NCI-H226 (cell line): ENCODE measurements at regions not wholly inside any gene's neighbourhood (a gene's known extent, or its start where the extent isn't known, plus 50 kb on each side); places are given as distances from the start of the nearest gene placed in this dataset.
"Not testable (repeated sequence)": the region's sequence is repeated elsewhere in the genome, so short reads cannot be mapped to it uniquely, and the experiment has no call there.

Experiments
- DNase-seq: peaks from one replicate; pipeline ENCODE4 v3.0.0-alpha.2; 2015

GRCh38 chr14:42545636-42546035 is 939.0 kb downstream of the LRFN5 start:
- no peak for DNase-seq

GRCh38 chr14:42541535-42542001 is 934.9 kb downstream of the LRFN5 start:
- DNase-seq: peak; percentile 68

- DNase-seq: no peak
Observed at GRCh38 chr14:42535397-42535796, 928.7 kb downstream of the LRFN5 start.

GRCh38 chr14:42533476-42533875 is 926.8 kb downstream of the LRFN5 start:
- DNase-seq: no peak

GRCh38 chr14:42532194-42532593 is 925.5 kb downstream of the LRFN5 start:
- DNase-seq: no peak

GRCh38 chr14:42527141-42527540 is 920.5 kb downstream of the LRFN5 start:
- DNase-seq: no peak

GRCh38 chr14:42523666-42524065 is 917.0 kb downstream of the LRFN5 start:
- DNase-seq: no peak

GRCh38 chr14:42517806-42518500 is 911.3 kb downstream of the LRFN5 start:
- DNase-seq: no peak

- DNase-seq: no peak
Observed at GRCh38 chr14:42513837-42514236, 907.2 kb downstream of the LRFN5 start.

GRCh38 chr14:42510071-42510470 is 903.4 kb downstream of the LRFN5 start:
- DNase-seq: no peak

- no peak for DNase-seq
Observed at GRCh38 chr14:42508209-42508946, 901.7 kb downstream of the LRFN5 start.

GRCh38 chr14:42504433-42504832 is 897.8 kb downstream of the LRFN5 start:
- no peak for DNase-seq

GRCh38 chr14:42499137-42499536 is 892.5 kb downstream of the LRFN5 start:
- DNase-seq: no peak

GRCh38 chr14:42490536-42490935 is 883.9 kb downstream of the LRFN5 start:
- DNase-seq: peak; percentile 26

- no peak for DNase-seq
Observed at GRCh38 chr14:42488965-42489364, 882.3 kb downstream of the LRFN5 start.

GRCh38 chr14:42482345-42482971 is 875.8 kb downstream of the LRFN5 start:
- DNase-seq: not testable (repeated sequence)

GRCh38 chr14:42481714-42482113 is 875.0 kb downstream of the LRFN5 start:
- not testable (repeated sequence) for DNase-seq

GRCh38 chr14:42480255-42480654 is 873.6 kb downstream of the LRFN5 start:
- no peak for DNase-seq

- no peak for DNase-seq
Observed at GRCh38 chr14:42475289-42475688, 868.6 kb downstream of the LRFN5 start.

- DNase-seq: no peak
Observed at GRCh38 chr14:42470427-42470719, 863.7 kb downstream of the LRFN5 start.

- no peak for DNase-seq
Observed at GRCh38 chr14:42469637-42470426, 863.2 kb downstream of the LRFN5 start.

GRCh38 chr14:42460673-42461072 is 854.0 kb downstream of the LRFN5 start:
- no peak for DNase-seq

- DNase-seq: no peak
Observed at GRCh38 chr14:42459171-42459685, 852.6 kb downstream of the LRFN5 start.
